ENCODE measurements at regions not wholly inside any gene's neighbourhood (a gene's known extent, or its start where the extent isn't known, plus 50 kb on each side); places are given as distances from the start of the nearest gene placed in this dataset.

DNA sequence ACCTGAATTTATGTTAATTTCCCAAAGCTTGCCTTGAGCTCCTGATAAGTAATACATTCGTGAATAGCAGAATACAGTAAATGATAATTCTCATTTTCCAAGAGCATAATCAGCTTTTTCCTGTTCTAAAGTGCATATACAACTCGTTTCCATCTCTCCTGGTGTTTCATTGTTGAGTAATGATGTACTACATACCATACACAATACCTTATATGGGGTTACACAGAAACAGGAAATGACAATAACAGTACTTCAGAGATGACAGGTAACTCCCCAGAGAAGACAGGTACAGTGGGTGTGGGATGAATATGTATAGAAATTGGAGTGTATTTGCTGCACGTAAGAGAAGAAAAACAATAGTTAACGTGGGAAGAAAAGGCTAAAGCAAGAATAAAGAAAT lies 287.1 kb downstream of the TENT4A start:
- 83 to 94% methylated on average over 2 to 4 of the region's 4 CpGs for WGBS, 2 experiments (ENCODE audit: extremely low coverage in 1 of 2, insufficient coverage in 1 of 2, insufficient read length in 1 of 2, insufficient replicate concordance in 2 of 2, low coverage in 1 of 2, low lambda C conversion rate in 2 of 2, missing lambda C conversion rate in 1 of 2)
- Histone ChIP-seq H3K4ac (replicated peaks; ENCODE audit: insufficient read length, low read depth, low read length) (no peak overlapping the region), H3K56ac (replicated peaks; ENCODE audit: insufficient read length, low read depth, low read length) (no peak overlapping the region), H4K91ac (replicated peaks; ENCODE audit: insufficient read length, low read length) (no peak overlapping the region), H3K79me2 (ENCODE audit: control insufficient read depth in 1 of 2, insufficient read depth in 2 of 2, low read length in 2 of 2) (no peaks in the 10 kb centered on the region), H3K4me1 (replicated peaks in 1 of 4; ENCODE audit: control insufficient read depth in 3 of 4, insufficient read depth in 4 of 4, low read length in 3 of 4) (no peaks in the 10 kb centered on the region), H2BK120ac (replicated peaks; ENCODE audit: low read depth, low read length) (no peak overlapping the region), H3K14ac (ENCODE audit: insufficient read length) (no peak overlapping the region), H3K27ac (ENCODE audit: low read depth, low read length) (no peak overlapping the region), H3K36me3 (ENCODE audit: control insufficient read depth in 2 of 4, insufficient read depth in 4 of 4, low read length in 3 of 4) (no peaks in the 10 kb centered on the region), H2BK15ac (ENCODE audit: low read length) (no peak overlapping the region), H2AFZ (ENCODE audit: low read length) (no peak overlapping the region), H4K20me1 (replicated peaks in 1 of 2; ENCODE audit: control insufficient read depth in 1 of 2, insufficient read depth in 2 of 2, low read length in 2 of 2) (no peaks in the 10 kb centered on the region), H4K8ac (ENCODE audit: extremely low read depth, insufficient read depth, low read length) (no peak overlapping the region), H3K9ac (replicated peaks in 1 of 4; ENCODE audit: extremely low read depth in 1 of 4, low read depth in 3 of 4, low read length in 3 of 4) (no peak overlapping the region), H3K4me3 (ENCODE audit: extremely low read depth in 1 of 4, insufficient read depth in 2 of 4, low read depth in 3 of 4, low read length in 4 of 4) (no peak overlapping the region), H3K23me2 (ENCODE audit: low read depth, low read length) (no peaks in the 10 kb centered on the region), H4K5ac (ENCODE audit: insufficient read length, low read depth, low read length) (no peak overlapping the region), H3K4me2 (ENCODE audit: insufficient read depth in 1 of 2, low read depth in 2 of 2, low read length in 2 of 2) (no peak overlapping the region), H2BK5ac (ENCODE audit: low read depth, low read length) (no peak overlapping the region), H3K23ac (ENCODE audit: insufficient read length) (no peak overlapping the region), H2BK12ac (ENCODE audit: low read depth, low read length) (no peak overlapping the region), H3K18ac (ENCODE audit: extremely low read depth, low read length) (no peak overlapping the region), H3K9me3 (ENCODE audit: insufficient read depth in 2 of 2, low read depth in 1 of 2, low read length in 1 of 2) (peaks cover 0 to 9% of the 10 kb centered on the region in 2 experiments; a peak in 1 of 4 replicates), H2AK5ac (ENCODE audit: low read depth, low read length) (no peak overlapping the region), H3K79me1 (ENCODE audit: low read depth, low read length) (no peaks in the 10 kb centered on the region), H3K27me3 (replicated peaks in 1 of 4; ENCODE audit: control insufficient read depth in 3 of 4, extremely low read depth in 1 of 4, insufficient read depth in 3 of 4, low read length in 3 of 4) (no peaks in the 10 kb centered on the region), H2BK20ac (ENCODE audit: low read length) (no peak overlapping the region)
- no peak for FAIRE-seq
- POLR2A ChIA-PET (ENCODE audit: partially characterized antibody) = no interaction called here
- no peak for DNase-seq (ENCODE audit: low read depth in 1 of 2, low spot score in 2 of 2)
- CTCF ChIA-PET (ENCODE audit: partially characterized antibody) = no interaction called here
- TF ChIP-seq JUND (IDR thresholded peaks at IDR 0.05; ENCODE audit: low read length) (no peak), TAF7 (optimal IDR thresholded peaks at IDR 0.05; ENCODE audit: borderline replicate concordance, low read depth, low read length) (no peak), KDM1A (IDR thresholded peaks at IDR 0.05; ENCODE audit: borderline replicate concordance, low read length) (no peak), RAD21 (IDR thresholded peaks at IDR 0.05 in 1 of 2, conservative IDR thresholded peaks at IDR 0.05 in 1 of 2; ENCODE audit: low read depth in 2 of 2, low read length in 2 of 2) (no peak), CREB1 (IDR thresholded peaks at IDR 0.05) (no peak), FOSL1 (IDR thresholded peaks at IDR 0.05; ENCODE audit: insufficient read depth, low read depth, low read length) (no peak), KDM5A (IDR thresholded peaks at IDR 0.05; ENCODE audit: low read length) (no peak)
- TF ChIP-seq, protein P1, sequence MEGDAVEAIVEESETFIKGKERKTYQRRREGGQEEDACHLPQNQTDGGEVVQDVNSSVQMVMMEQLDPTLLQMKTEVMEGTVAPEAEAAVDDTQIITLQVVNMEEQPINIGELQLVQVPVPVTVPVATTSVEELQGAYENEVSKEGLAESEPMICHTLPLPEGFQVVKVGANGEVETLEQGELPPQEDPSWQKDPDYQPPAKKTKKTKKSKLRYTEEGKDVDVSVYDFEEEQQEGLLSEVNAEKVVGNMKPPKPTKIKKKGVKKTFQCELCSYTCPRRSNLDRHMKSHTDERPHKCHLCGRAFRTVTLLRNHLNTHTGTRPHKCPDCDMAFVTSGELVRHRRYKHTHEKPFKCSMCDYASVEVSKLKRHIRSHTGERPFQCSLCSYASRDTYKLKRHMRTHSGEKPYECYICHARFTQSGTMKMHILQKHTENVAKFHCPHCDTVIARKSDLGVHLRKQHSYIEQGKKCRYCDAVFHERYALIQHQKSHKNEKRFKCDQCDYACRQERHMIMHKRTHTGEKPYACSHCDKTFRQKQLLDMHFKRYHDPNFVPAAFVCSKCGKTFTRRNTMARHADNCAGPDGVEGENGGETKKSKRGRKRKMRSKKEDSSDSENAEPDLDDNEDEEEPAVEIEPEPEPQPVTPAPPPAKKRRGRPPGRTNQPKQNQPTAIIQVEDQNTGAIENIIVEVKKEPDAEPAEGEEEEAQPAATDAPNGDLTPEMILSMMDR (IDR thresholded peaks at IDR 0.05; ENCODE audit: control extremely low read depth in 1 of 3, insufficient read depth in 1 of 3, low read depth in 1 of 3, low read length in 3 of 3) = no peak

Measured in H1 (cell line).